Ishikawa (cell line): ENCODE measurements at regions not wholly inside any gene's neighbourhood (a gene's known extent, or its start where the extent isn't known, plus 50 kb on each side); places are given as distances from the start of the nearest gene placed in this dataset.

ENCODE experiments used
- REST ChIP-seq: IDR thresholded peaks from 2 replicates; pipeline ENCODE4 v1.6.1; 2012; ENCODE audit warnings: low read depth, mild to moderate bottlenecking
- TEAD4 ChIP-seq: IDR thresholded peaks from 2 replicates; pipeline ENCODE4 v1.6.1; 2012

GRCh38 chr2:3040496-3041140 is 337.0 kb downstream of the EIPR1 start:
- TF ChIP-seq TEAD4 (no peak), REST (no peak)
